B cell (primary cell): ENCODE measurements at regions not wholly inside any gene's neighbourhood (a gene's known extent, or its start where the extent isn't known, plus 50 kb on each side); places are given as distances from the start of the nearest gene placed in this dataset.

Source experiments
- ATAC-seq: fragments of 200-7000 bp; cut with Tn5 transposase; one replicate; pipeline ENCODE4 v1.10.0; 2021; ENCODE audit warnings: low read depth, mild to moderate bottlenecking, moderate number of reproducible peaks, moderate library complexity
- CTCF ChIA-PET: fragments of 350-600 bp; sonication (Branson Sonifier 250); formaldehyde crosslinking; loops from one replicate; lab custom pipeline; 2021; ENCODE audit warnings: antibody characterized with exemption, inconsistent platforms; lab: Charles Lee
- POLR2A ChIA-PET: fragments of 350-600 bp; sonication (Branson Sonifier 250); formaldehyde crosslinking; loops from one replicate; lab custom pipeline; 2021; ENCODE audit warnings: antibody characterized with exemption; lab: Charles Lee
- DNase-seq: peaks from one replicate; pipeline ENCODE4 v3.0.0; 2013
- H2AFZ ChIP-seq: 2 replicates; pipeline ENCODE4 v1.6.1; 2012; ENCODE audit warnings: mild to moderate bottlenecking, low read depth, low read length; ENCODE audit not compliant: insufficient read depth, poor library complexity, severe bottlenecking
- H3K27ac ChIP-seq, 2 donors: 1 replicate in 1 of 2; 2 replicates in 1 of 2; pipeline ENCODE4 v1.5.1; 2012 to 2013; ENCODE audit warnings: low read length in 2 of 2, mild to moderate bottlenecking in 2 of 2, moderate library complexity in 1 of 2
- H3K27me3 ChIP-seq, 4 experiments: fragments of 200-600 bp in 1 of 4; sonication (generic) in 1 of 4; replicated peaks in 1 of 4; 1 replicate in 2 of 4; 2 replicates in 2 of 4; pipeline versions ENCODE4 v1.6.1 to v1.7.0; 2013 to 2016; ENCODE audit warnings: low read length in 3 of 4, mild to moderate bottlenecking in 2 of 4, mixed read lengths in 1 of 4, moderate library complexity in 1 of 4; ENCODE audit not compliant: insufficient read depth in 4 of 4, control insufficient read depth in 3 of 4; ENCODE audit errors: control extremely low read depth in 1 of 4
- H3K36me3 ChIP-seq, 2 experiments: replicated peaks in 1 of 2; 1 replicate in 1 of 2; 2 replicates in 1 of 2; pipeline versions ENCODE4 v1.6.1 to v1.7.1; 2013; ENCODE audit warnings: low read length in 1 of 2; ENCODE audit not compliant: insufficient read depth in 2 of 2, control insufficient read depth in 1 of 2; ENCODE audit errors: control extremely low read depth in 1 of 2, extremely low read depth in 1 of 2
- H3K4me1 ChIP-seq, 2 donors: fragments of 200-600 bp in 1 of 2; sonication (generic) in 1 of 2; 1 replicate in 1 of 2; 2 replicates in 1 of 2; pipeline versions ENCODE4 v1.5.1 to v1.6.1; 2013 to 2017; ENCODE audit warnings: low read length in 2 of 2; ENCODE audit not compliant: control insufficient read depth in 2 of 2, insufficient read depth in 2 of 2
- H3K4me2 ChIP-seq: replicated peaks from 2 replicates; pipeline ENCODE3; 2012; ENCODE audit warnings: mild to moderate bottlenecking, low read depth, low read length; ENCODE audit not compliant: poor library complexity, severe bottlenecking
- H3K4me3 ChIP-seq, 5 experiments: fragments of 200-600 bp in 1 of 5; sonication (generic) in 1 of 5; 1 replicate in 3 of 5; 2 replicates in 2 of 5; pipeline versions ENCODE4 v1.5.1 to v1.7.0; 2011 to 2016; ENCODE audit warnings: low read length in 4 of 5, mild to moderate bottlenecking in 4 of 5, low read depth in 2 of 5, control low read depth in 1 of 5, moderate library complexity in 1 of 5; ENCODE audit not compliant: insufficient read depth in 1 of 5; ENCODE audit errors: control extremely low read depth in 1 of 5, extremely low read depth in 1 of 5
- H3K79me2 ChIP-seq: fragments of 200-600 bp; sonication (generic); one replicate; pipeline ENCODE4 v1.6.0; 2016; ENCODE audit warnings: low read length; ENCODE audit not compliant: control insufficient read depth, insufficient read depth
- H3K9ac ChIP-seq: fragments of 200-600 bp; sonication (generic); 2 replicates; pipeline ENCODE4 v1.6.1; 2017; ENCODE audit warnings: mild to moderate bottlenecking, low read length, moderate library complexity
- H3K9me3 ChIP-seq, 3 donors: one replicate each; pipeline versions ENCODE4 v1.6.1 to v1.7.1; 2013; ENCODE audit warnings: low read length in 2 of 3; ENCODE audit not compliant: control insufficient read depth in 2 of 3, insufficient read depth in 1 of 3; ENCODE audit errors: control extremely low read depth in 1 of 3
- H4K20me1 ChIP-seq: 2 replicates; pipeline ENCODE4 v1.6.0; 2012; ENCODE audit warnings: mild to moderate bottlenecking, low read length; ENCODE audit not compliant: insufficient read depth, control insufficient read depth, poor library complexity, severe bottlenecking
- H3K27ac Mint-ChIP-seq: one replicate; pipeline ENCODE4 v1.8.0; 2021; ENCODE audit warnings: mixed read lengths
- H3K27me3 Mint-ChIP-seq: one replicate; pipeline ENCODE4 v1.8.0; 2021; ENCODE audit warnings: mixed read lengths
- H3K4me1 Mint-ChIP-seq: one replicate; pipeline ENCODE4 v1.8.0; 2021; ENCODE audit warnings: mixed read lengths
- H3K4me3 Mint-ChIP-seq: one replicate; pipeline ENCODE4 v1.8.0; 2021; ENCODE audit warnings: mixed read lengths
- H3K9me3 Mint-ChIP-seq: one replicate; pipeline ENCODE4 v1.8.0; 2022; ENCODE audit warnings: mixed read lengths; ENCODE audit not compliant: insufficient read depth
- EZH2 ChIP-seq: IDR thresholded peaks from 2 replicates; pipeline ENCODE4 v1.6.1; 2012; ENCODE audit warnings: borderline replicate concordance, low read depth, mild to moderate bottlenecking, moderate library complexity, low read length; ENCODE audit not compliant: insufficient read depth, poor library complexity, severe bottlenecking
- WGBS: methylation state at CpG from one replicate; pipeline ENCODE4 v1.1.5; 2013; ENCODE audit warnings: missing lambda C conversion rate; ENCODE audit not compliant: insufficient coverage; 5-methylcytosine and 5-hydroxymethylcytosine counted together
- intact Hi-C: fragments of 100-400 bp; cut with micrococcal nuclease; formaldehyde crosslinking; loops from one replicate; pipeline ENCODE4 v1.10.0; 2022
- TF ChIP-seq, protein P1 (sequence below): fragments of 200-600 bp; IDR thresholded peaks from one replicate; pipeline ENCODE4 v1.8.0; 2022; ENCODE audit warnings: antibody characterized with exemption, mild to moderate bottlenecking

DNA sequence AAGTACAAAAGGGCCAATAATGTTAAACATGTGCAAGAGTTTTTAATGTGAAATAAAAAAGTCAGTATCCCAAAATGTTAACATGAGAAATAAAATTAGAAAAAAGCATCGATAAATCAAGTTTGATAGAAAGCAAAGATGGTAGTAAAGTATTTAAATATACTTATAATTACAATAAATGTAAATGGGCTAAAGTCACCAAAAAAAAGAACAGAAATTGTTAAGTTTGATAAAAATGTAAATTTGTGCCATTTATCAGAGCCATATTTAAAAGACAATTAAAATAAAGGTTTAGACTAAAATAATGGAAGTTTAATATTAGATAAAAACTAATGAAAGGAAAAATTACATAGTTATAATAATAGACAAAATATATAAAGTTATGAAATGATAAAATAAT lies 500.5 kb downstream of the TMEM232 start:
- peaks cover 15% of the 10 kb centered on the region for H3K9me3 Mint-ChIP-seq
- Histone ChIP-seq H3K27me3 (no peaks in the 10 kb centered on the region), H3K79me2 (no peaks in the 10 kb centered on the region), H3K36me3 (no peaks in the 10 kb centered on the region), H3K4me1 (no peaks in the 10 kb centered on the region), H3K9me3 (peaks cover 0 to 16% (median 7%) of the 10 kb centered on the region in 3 donors), H3K4me3 (no peak overlapping the region), H3K27ac (no peak overlapping the region), H2AFZ (no peak overlapping the region), H3K4me2 (no peak overlapping the region), H4K20me1 (no peaks in the 10 kb centered on the region), H3K9ac (no peak overlapping the region)
- intact Hi-C loops, result no loop called here
- no peak overlapping the region for H3K27ac Mint-ChIP-seq
- ChIA-PET POLR2A (no interaction called here), CTCF (no interaction called here)
- DNase-seq (no peak), ATAC-seq (no peak)
- WGBS, result no CpG with 5 or more reads among the region's 1 CpG
- H3K4me3 Mint-ChIP-seq, result no peak overlapping the region
- H3K27me3 Mint-ChIP-seq, result no peaks in the 10 kb centered on the region
- no peak for TF ChIP-seq EZH2
- TF ChIP-seq, protein P1, sequence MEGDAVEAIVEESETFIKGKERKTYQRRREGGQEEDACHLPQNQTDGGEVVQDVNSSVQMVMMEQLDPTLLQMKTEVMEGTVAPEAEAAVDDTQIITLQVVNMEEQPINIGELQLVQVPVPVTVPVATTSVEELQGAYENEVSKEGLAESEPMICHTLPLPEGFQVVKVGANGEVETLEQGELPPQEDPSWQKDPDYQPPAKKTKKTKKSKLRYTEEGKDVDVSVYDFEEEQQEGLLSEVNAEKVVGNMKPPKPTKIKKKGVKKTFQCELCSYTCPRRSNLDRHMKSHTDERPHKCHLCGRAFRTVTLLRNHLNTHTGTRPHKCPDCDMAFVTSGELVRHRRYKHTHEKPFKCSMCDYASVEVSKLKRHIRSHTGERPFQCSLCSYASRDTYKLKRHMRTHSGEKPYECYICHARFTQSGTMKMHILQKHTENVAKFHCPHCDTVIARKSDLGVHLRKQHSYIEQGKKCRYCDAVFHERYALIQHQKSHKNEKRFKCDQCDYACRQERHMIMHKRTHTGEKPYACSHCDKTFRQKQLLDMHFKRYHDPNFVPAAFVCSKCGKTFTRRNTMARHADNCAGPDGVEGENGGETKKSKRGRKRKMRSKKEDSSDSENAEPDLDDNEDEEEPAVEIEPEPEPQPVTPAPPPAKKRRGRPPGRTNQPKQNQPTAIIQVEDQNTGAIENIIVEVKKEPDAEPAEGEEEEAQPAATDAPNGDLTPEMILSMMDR, result no peak
- H3K4me1 Mint-ChIP-seq, result no peaks in the 10 kb centered on the region

DNA sequence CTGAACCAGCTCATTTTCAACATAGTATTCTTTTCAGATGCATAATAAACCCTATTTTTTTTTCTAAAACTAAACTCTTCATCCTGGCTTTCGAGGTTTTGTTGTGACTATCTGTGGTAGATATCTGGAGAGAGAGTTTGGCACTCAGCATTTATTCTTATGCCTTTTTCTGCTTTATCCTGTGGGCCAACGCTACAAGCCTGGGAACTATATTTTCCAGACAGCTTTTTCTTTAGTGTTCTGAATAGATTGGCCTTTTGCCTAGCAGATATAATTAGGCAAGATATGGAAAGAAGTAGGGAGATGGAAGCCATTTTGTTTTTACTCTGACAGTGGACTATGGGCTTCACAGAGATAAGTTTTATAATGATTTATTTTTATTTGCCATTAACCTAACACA lies 486.7 kb downstream of the TMEM232 start:
- DNase-seq (no peak), ATAC-seq (no peak)
- H3K27me3 ChIP-seq, result no peaks in the 10 kb centered on the region
- no peak overlapping the region for H3K4me2 ChIP-seq
- H3K27ac ChIP-seq, result no peak overlapping the region
- H3K27me3 Mint-ChIP-seq, result no peaks in the 10 kb centered on the region
- no peak overlapping the region for H3K4me3 ChIP-seq
- no peaks in the 10 kb centered on the region for H3K9me3 Mint-ChIP-seq
- no peak for TF ChIP-seq EZH2
- TF ChIP-seq, protein P1, result no peak
- no peaks in the 10 kb centered on the region for H3K79me2 ChIP-seq
- no peaks in the 10 kb centered on the region for H4K20me1 ChIP-seq
- H3K27ac Mint-ChIP-seq, result no peak overlapping the region
- H3K36me3 ChIP-seq, result no peaks in the 10 kb centered on the region
- H3K4me3 Mint-ChIP-seq, result no peak overlapping the region
- no peak overlapping the region for H2AFZ ChIP-seq
- no peaks in the 10 kb centered on the region for H3K4me1 ChIP-seq
- no peak overlapping the region for H3K9ac ChIP-seq
- no peaks in the 10 kb centered on the region for H3K9me3 ChIP-seq
- CTCF ChIA-PET, result no interaction called here
- POLR2A ChIA-PET, result no interaction called here
- no peaks in the 10 kb centered on the region for H3K4me1 Mint-ChIP-seq
- 40% methylated on average over 1 of the region's 2 CpGs for WGBS
- intact Hi-C loops, result no loop called here
